ENCODE measurements at regions not wholly inside any gene's neighbourhood (a gene's known extent, or its start where the extent isn't known, plus 50 kb on each side); places are given as distances from the start of the nearest gene placed in this dataset.

DNA sequence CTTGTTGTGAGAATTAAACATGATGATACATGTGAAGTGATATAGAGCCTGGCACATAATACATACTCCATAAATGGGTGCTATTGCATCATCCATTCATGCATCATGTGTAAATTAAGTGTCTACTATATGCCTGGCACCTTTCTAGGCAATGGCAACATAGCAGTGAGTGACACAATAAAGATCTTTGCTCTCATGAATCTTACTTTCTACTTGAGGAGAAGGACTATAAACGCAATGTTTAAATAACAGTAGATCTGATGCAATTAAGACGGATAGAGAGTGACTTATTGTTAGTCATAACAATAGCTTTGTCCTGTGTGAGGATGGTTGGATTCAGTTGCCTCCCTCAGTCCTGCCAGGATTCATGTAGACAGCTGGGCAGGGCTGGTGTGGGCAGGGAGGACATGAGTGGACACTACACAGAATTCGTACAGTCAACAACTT lies 88.4 kb upstream of the NPAS2 start:
- Histone ChIP-seq H3K4me1 (ENCODE audit: control insufficient read depth in 5 of 5, insufficient read depth in 5 of 5, low read length in 5 of 5) (peaks cover 4 to 15% (median 12%) of the 10 kb centered on the region in 5 donors), H3K9ac (ENCODE audit: low read length in 5 of 5) (no peak overlapping the region), H3K27me3 (ENCODE audit: control insufficient read depth in 5 of 5, insufficient read depth in 4 of 5, low read length in 5 of 5) (no peaks in the 10 kb centered on the region), H3K27ac (ENCODE audit: low read depth, low read length) (no peak overlapping the region), H3K9me3 (ENCODE audit: control insufficient read depth in 5 of 5, low read length in 5 of 5) (peaks cover 0 to 4% (median 0%) of the 10 kb centered on the region in 5 donors), H3K36me3 (ENCODE audit: control insufficient read depth in 5 of 5, insufficient read depth in 5 of 5, low read length in 5 of 5) (no peaks in the 10 kb centered on the region), H3K4me3 (ENCODE audit: low read depth in 1 of 5, low read length in 5 of 5) (no peak overlapping the region)

GRCh38 chr2:100733391-100734187 lies 86.3 kb upstream of the NPAS2 start:
- Histone ChIP-seq H3K27me3 (ENCODE audit: control insufficient read depth in 5 of 5, insufficient read depth in 4 of 5, low read length in 5 of 5) (no peaks in the 10 kb centered on the region), H3K4me1 (ENCODE audit: control insufficient read depth in 5 of 5, insufficient read depth in 5 of 5, low read length in 5 of 5) (peaks cover 4 to 15% (median 12%) of the 10 kb centered on the region in 5 donors), H3K36me3 (ENCODE audit: control insufficient read depth in 5 of 5, insufficient read depth in 5 of 5, low read length in 5 of 5) (no peaks in the 10 kb centered on the region), H3K4me3 (ENCODE audit: low read depth in 1 of 5, low read length in 5 of 5) (peak overlapping the region in 1 of 5 donors; percentile 20), H3K9ac (ENCODE audit: low read length in 5 of 5) (peak overlapping the region in 1 of 5 donors; percentile 22), H3K9me3 (ENCODE audit: control insufficient read depth in 5 of 5, low read length in 5 of 5) (peaks cover 0 to 4% (median 0%) of the 10 kb centered on the region in 5 donors), H3K27ac (ENCODE audit: low read depth, low read length) (peak overlapping the region; percentile 69)

GRCh38 chr2:100736121-100736915 lies 83.6 kb upstream of the NPAS2 start:
- no peak overlapping the region for H3K9ac ChIP-seq (ENCODE audit: low read length in 5 of 5)
- no peaks in the 10 kb centered on the region for H3K27me3 ChIP-seq (ENCODE audit: control insufficient read depth in 5 of 5, insufficient read depth in 4 of 5, low read length in 5 of 5)
- peaks cover 4 to 12% (median 12%) of the 10 kb centered on the region in 5 donors for H3K4me1 ChIP-seq (ENCODE audit: control insufficient read depth in 5 of 5, insufficient read depth in 5 of 5, low read length in 5 of 5)
- H3K4me3 ChIP-seq (ENCODE audit: low read depth in 1 of 5, low read length in 5 of 5) = no peak overlapping the region
- no peaks in the 10 kb centered on the region for H3K36me3 ChIP-seq (ENCODE audit: control insufficient read depth in 5 of 5, insufficient read depth in 5 of 5, low read length in 5 of 5)
- no peaks in the 10 kb centered on the region for H3K9me3 ChIP-seq (ENCODE audit: control insufficient read depth in 5 of 5, low read length in 5 of 5)
- H3K27ac ChIP-seq (ENCODE audit: low read depth, low read length) = no peak overlapping the region

DNA sequence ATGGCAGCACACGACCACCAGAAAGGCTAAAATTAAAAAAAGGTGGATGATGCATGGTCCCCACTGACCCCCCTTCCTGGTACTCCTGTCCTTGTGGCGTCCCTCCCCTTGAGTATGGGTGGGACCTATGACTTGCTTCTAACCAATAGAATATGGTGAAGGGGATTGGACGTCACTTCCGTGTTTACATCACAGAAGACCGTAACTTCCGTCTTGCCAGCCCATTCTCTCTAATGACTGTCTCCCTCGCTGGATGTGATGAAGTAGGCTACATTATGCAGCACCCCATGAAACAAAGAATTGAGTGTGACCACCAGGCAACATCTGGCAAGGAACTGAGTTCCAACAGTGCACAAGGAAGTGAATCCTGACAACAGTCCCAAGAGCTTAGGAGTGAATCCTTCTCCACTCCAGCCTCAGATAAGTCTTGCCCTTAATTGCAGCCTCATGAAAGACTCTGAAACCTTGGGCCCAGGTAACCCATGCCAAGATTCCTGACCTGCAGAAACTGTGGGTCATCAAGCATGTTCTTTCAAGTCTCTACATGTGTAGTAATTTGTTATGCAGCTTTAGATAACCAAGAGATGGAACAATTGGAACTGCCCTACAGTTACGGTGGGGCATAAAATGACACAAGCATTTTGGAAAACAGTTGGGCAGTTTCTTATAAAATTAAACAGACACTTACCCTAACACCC lies 80.1 kb upstream of the NPAS2 start:
- H3K27me3 ChIP-seq (ENCODE audit: control insufficient read depth in 5 of 5, insufficient read depth in 4 of 5, low read length in 5 of 5) = peaks cover 0 to 3% (median 0%) of the 10 kb centered on the region in 5 donors
- H3K27ac ChIP-seq (ENCODE audit: low read depth, low read length) = no peak overlapping the region
- H3K4me3 ChIP-seq (ENCODE audit: low read depth in 1 of 5, low read length in 5 of 5) = no peak overlapping the region
- H3K9me3 ChIP-seq (ENCODE audit: control insufficient read depth in 5 of 5, low read length in 5 of 5) = no peaks in the 10 kb centered on the region
- peaks cover 2 to 22% (median 8%) of the 10 kb centered on the region in 5 donors for H3K4me1 ChIP-seq (ENCODE audit: control insufficient read depth in 5 of 5, insufficient read depth in 5 of 5, low read length in 5 of 5)
- H3K9ac ChIP-seq (ENCODE audit: low read length in 5 of 5) = no peak overlapping the region
- no peaks in the 10 kb centered on the region for H3K36me3 ChIP-seq (ENCODE audit: control insufficient read depth in 5 of 5, insufficient read depth in 5 of 5, low read length in 5 of 5)

- Histone ChIP-seq H3K9ac (ENCODE audit: low read length in 5 of 5) (no peak overlapping the region), H3K4me3 (ENCODE audit: low read depth in 1 of 5, low read length in 5 of 5) (no peak overlapping the region), H3K4me1 (ENCODE audit: control insufficient read depth in 5 of 5, insufficient read depth in 5 of 5, low read length in 5 of 5) (peaks cover 2 to 22% (median 8%) of the 10 kb centered on the region in 5 donors), H3K27ac (ENCODE audit: low read depth, low read length) (peak overlapping the region; percentile 70), H3K36me3 (ENCODE audit: control insufficient read depth in 5 of 5, insufficient read depth in 5 of 5, low read length in 5 of 5) (no peaks in the 10 kb centered on the region), H3K27me3 (ENCODE audit: control insufficient read depth in 5 of 5, insufficient read depth in 4 of 5, low read length in 5 of 5) (peaks cover 0 to 3% (median 0%) of the 10 kb centered on the region in 5 donors), H3K9me3 (ENCODE audit: control insufficient read depth in 5 of 5, low read length in 5 of 5) (no peaks in the 10 kb centered on the region)
Observed at GRCh38 chr2:100741880-100742276, 78.1 kb upstream of the NPAS2 start.

DNA sequence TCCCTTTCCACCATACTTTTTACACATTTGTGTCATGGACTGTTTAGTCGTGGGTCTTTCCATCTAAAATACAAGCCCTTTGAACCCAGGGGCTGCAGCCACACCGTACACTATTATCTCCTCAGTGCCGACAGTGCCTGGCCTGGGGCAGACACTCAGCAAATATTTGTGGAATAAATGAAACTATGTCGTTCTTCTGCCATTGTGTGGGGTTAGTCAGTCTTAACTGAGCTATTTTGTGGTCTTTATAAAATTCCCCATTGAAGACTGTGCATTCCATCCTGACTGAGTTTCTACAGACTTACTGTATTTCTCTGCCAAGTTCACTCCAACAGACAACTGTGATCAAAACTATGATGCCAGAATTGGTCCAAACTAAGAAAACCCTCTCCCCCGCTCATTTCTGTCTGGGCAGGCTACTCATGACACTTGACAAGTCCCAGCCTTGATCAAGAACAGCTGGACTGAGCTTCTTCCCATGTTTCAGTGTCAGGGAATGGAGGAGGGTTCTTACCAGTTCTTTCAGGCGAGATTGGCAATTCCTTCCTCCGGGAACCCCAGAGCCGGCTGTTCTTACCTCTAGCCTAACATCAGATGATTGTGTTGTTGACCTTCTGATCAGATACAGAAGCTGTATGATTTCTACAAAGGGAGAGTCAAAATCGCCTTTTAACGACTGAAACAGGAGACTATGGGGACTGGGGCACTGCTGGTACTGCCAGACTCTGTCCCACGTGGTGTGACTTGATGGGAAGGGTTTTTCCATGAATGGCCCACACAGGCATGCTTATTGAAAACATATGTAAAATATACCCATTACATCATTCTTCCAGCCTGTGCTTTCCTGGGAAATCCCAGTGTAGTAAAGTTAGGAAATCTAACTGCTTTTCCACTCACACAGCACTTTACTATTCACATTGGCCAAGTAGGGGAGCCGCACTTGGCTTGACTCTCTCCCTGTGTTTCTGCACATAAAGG lies 77.4 kb upstream of the NPAS2 start:
- H3K9ac ChIP-seq (ENCODE audit: low read length in 5 of 5) = peak overlapping the region in 1 of 5 donors; percentile 65
- peaks cover 0 to 3% (median 0%) of the 10 kb centered on the region in 5 donors for H3K27me3 ChIP-seq (ENCODE audit: control insufficient read depth in 5 of 5, insufficient read depth in 4 of 5, low read length in 5 of 5)
- H3K4me3 ChIP-seq (ENCODE audit: low read depth in 1 of 5, low read length in 5 of 5) = peak overlapping the region in 1 of 5 donors; percentile 28
- peak overlapping the region; percentile 70 for H3K27ac ChIP-seq (ENCODE audit: low read depth, low read length)
- peaks cover 2 to 22% (median 8%) of the 10 kb centered on the region in 5 donors for H3K4me1 ChIP-seq (ENCODE audit: control insufficient read depth in 5 of 5, insufficient read depth in 5 of 5, low read length in 5 of 5)
- H3K36me3 ChIP-seq (ENCODE audit: control insufficient read depth in 5 of 5, insufficient read depth in 5 of 5, low read length in 5 of 5) = no peaks in the 10 kb centered on the region
- no peaks in the 10 kb centered on the region for H3K9me3 ChIP-seq (ENCODE audit: control insufficient read depth in 5 of 5, low read length in 5 of 5)

- no peak overlapping the region for H3K9ac ChIP-seq (ENCODE audit: low read length in 5 of 5)
- peaks cover 0 to 3% (median 0%) of the 10 kb centered on the region in 5 donors for H3K27me3 ChIP-seq (ENCODE audit: control insufficient read depth in 5 of 5, insufficient read depth in 4 of 5, low read length in 5 of 5)
- H3K4me3 ChIP-seq (ENCODE audit: low read depth in 1 of 5, low read length in 5 of 5) = no peak overlapping the region
- no peaks in the 10 kb centered on the region for H3K9me3 ChIP-seq (ENCODE audit: control insufficient read depth in 5 of 5, low read length in 5 of 5)
- H3K36me3 ChIP-seq (ENCODE audit: control insufficient read depth in 5 of 5, insufficient read depth in 5 of 5, low read length in 5 of 5) = no peaks in the 10 kb centered on the region
- peaks cover 2 to 22% (median 8%) of the 10 kb centered on the region in 5 donors for H3K4me1 ChIP-seq (ENCODE audit: control insufficient read depth in 5 of 5, insufficient read depth in 5 of 5, low read length in 5 of 5)
- H3K27ac ChIP-seq (ENCODE audit: low read depth, low read length) = no peak overlapping the region
Observed at GRCh38 chr2:100743741-100744140, 76.2 kb upstream of the NPAS2 start.

- H3K4me3 ChIP-seq (ENCODE audit: low read depth in 1 of 5, low read length in 5 of 5) = no peak overlapping the region
- peaks cover 0 to 3% (median 0%) of the 10 kb centered on the region in 5 donors for H3K27me3 ChIP-seq (ENCODE audit: control insufficient read depth in 5 of 5, insufficient read depth in 4 of 5, low read length in 5 of 5)
- no peak overlapping the region for H3K27ac ChIP-seq (ENCODE audit: low read depth, low read length)
- H3K4me1 ChIP-seq (ENCODE audit: control insufficient read depth in 5 of 5, insufficient read depth in 5 of 5, low read length in 5 of 5) = peaks cover 2 to 22% (median 8%) of the 10 kb centered on the region in 5 donors
- H3K36me3 ChIP-seq (ENCODE audit: control insufficient read depth in 5 of 5, insufficient read depth in 5 of 5, low read length in 5 of 5) = no peaks in the 10 kb centered on the region
- no peak overlapping the region for H3K9ac ChIP-seq (ENCODE audit: low read length in 5 of 5)
- no peaks in the 10 kb centered on the region for H3K9me3 ChIP-seq (ENCODE audit: control insufficient read depth in 5 of 5, low read length in 5 of 5)
Observed at GRCh38 chr2:100744184-100744583, 75.8 kb upstream of the NPAS2 start.

DNA sequence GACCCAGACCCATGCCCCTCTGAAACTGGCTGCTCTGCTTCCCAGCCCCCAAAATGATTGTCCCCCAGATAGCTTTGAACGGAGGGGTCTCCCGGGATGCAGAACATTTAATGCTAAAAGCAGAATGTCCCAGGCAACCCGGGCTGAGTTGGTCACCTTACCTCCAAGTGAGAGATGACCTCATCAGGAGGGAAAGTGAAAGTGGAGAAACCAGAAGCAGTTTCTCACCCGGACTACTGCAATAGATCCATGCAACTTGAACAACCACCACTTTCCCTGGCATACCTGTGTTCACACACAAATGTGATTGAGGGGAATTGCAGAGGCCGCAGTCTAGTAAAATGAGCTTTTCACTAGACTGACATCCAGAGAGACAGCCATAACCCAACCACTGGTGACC lies 75.3 kb upstream of the NPAS2 start:
- H3K36me3 ChIP-seq (ENCODE audit: control insufficient read depth in 5 of 5, insufficient read depth in 5 of 5, low read length in 5 of 5) = no peaks in the 10 kb centered on the region
- H3K4me3 ChIP-seq (ENCODE audit: low read depth in 1 of 5, low read length in 5 of 5) = no peak overlapping the region
- peaks cover 2 to 22% (median 8%) of the 10 kb centered on the region in 5 donors for H3K4me1 ChIP-seq (ENCODE audit: control insufficient read depth in 5 of 5, insufficient read depth in 5 of 5, low read length in 5 of 5)
- peaks cover 0 to 3% (median 0%) of the 10 kb centered on the region in 5 donors for H3K27me3 ChIP-seq (ENCODE audit: control insufficient read depth in 5 of 5, insufficient read depth in 4 of 5, low read length in 5 of 5)
- no peak overlapping the region for H3K27ac ChIP-seq (ENCODE audit: low read depth, low read length)
- no peaks in the 10 kb centered on the region for H3K9me3 ChIP-seq (ENCODE audit: control insufficient read depth in 5 of 5, low read length in 5 of 5)
- H3K9ac ChIP-seq (ENCODE audit: low read length in 5 of 5) = no peak overlapping the region

All from subcutaneous abdominal adipose tissue (tissue), 5 donors.